ENCODE measurements at regions not wholly inside any gene's neighbourhood (a gene's known extent, or its start where the extent isn't known, plus 50 kb on each side); places are given as distances from the start of the nearest gene placed in this dataset.

- DNase-seq: no peak
Measured at GRCh38 chr6:128659878-128660622, 139.7 kb upstream of the PTPRK start.

GRCh38 chr6:128659276-128659675 is 138.9 kb upstream of the PTPRK start:
- no peak for DNase-seq

DNA sequence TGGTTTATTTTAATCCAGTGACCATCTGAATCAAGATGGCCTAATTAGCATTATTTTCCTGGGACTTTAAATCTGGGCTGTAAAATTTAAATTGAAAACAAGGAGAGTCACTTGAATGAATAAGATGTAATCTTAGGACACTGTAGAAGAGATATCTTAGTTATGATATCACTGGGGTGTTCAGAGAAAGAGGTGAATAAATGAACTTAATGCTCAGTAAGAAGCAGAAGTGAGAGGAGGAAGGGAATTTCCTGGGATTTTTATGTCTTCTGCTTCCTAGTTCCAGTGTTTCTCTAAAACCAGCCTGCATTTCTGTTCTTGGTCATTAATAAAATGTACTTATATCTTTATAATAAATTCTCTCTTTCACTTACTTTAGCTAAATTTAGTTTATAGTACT is 136.8 kb upstream of the PTPRK start:
- DNase-seq: no peak

DNA sequence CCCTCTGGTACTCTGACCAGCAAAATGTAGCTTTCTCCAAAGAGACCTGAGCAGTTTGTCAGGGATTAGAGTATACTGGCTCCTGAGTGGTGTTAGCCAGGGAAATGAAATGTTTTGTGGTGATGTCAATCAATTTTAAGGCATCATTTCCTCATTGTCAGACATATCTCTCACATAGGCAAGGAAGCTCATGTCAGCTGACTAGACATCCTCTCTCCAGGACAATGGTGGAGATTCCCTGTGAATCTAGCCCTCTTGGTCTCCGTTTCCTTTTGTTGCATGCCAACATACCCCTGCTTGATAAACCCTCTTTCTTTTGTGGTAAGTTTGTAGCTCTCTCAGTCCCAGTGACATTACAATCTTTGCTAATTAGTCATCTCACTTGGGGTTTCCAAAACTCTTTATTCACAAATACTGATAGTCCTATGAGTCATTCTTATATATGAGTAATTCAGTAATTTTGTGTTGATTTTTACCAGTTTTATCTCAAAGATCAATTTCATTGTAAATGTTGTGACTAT is 135.6 kb upstream of the PTPRK start:
- DNase-seq: no peak

GRCh38 chr6:128648022-128648598 is 127.7 kb upstream of the PTPRK start:
- no peak for DNase-seq

DNA sequence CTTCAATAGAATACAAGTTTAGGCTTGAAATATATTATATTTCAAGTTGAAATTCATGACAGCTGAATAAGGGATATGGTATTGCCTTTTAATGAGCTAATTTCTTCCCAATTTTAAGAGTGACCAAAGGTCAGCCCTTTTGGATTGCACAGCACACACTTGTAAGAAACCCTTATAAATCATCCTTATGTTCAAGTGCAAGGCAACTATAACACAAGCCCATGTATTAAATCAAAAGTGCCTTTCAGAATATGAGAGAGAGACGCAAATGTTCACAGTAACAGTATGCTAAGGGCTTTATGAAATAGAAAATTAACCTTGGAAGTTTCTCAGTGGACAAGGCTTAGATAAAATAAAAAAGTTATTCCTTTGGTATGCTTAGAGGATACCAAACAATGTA is 121.7 kb upstream of the PTPRK start:
- DNase-seq: no peak

DNA sequence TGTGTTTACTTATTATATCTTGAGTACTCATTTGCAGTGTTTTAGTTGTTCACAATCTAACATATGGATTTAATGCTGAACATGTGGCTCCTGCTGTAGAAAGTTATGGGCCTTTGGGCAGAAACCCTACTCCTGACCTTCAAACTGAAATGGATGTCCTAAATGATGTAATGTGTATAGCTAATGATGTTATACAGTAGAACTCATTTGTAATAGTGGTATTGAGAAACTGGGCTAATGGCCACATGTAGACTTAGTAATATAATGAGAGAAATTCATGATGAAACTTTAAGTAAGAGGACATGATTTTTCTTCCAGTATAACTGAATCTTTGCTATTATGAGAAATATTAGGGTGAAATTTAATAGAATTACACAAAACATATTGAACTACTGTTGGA is 121.3 kb upstream of the PTPRK start:
- DNase-seq: no peak

- no peak for DNase-seq
Measured at GRCh38 chr6:128638817-128639216, 118.4 kb upstream of the PTPRK start.

- DNase-seq: no peak
Measured at GRCh38 chr6:128635219-128635618, 114.8 kb upstream of the PTPRK start.

GRCh38 chr6:128632131-128632530 is 111.7 kb upstream of the PTPRK start:
- no peak for DNase-seq

GRCh38 chr6:128631031-128631430 is 110.6 kb upstream of the PTPRK start:
- no peak for DNase-seq

DNA sequence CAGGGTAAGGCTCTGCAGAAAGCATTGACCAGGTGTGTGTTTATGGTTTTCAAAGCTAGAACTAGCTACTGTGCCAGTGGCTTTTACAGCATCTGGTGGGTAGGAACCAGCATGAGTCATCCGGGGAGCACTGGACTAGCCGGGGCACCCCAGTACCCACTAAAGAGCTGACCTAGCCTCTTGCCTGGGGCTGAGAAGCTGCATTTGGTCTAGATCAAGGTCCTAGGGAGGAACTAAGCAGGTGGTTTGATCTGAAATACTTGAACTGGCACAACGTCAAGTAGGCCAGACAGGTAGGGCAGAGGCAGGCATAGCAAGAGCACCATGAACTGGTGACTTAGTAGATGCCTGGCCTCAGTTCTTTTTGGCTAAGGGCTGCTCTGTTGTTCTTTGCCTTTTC is 109.8 kb upstream of the PTPRK start:
- DNase-seq: no peak

GRCh38 chr6:128617285-128617684 is 96.9 kb upstream of the PTPRK start:
- no peak for DNase-seq

- no peak for DNase-seq
Measured at GRCh38 chr6:128616342-128616741, 95.9 kb upstream of the PTPRK start.

- no peak for DNase-seq
Measured at GRCh38 chr6:128606611-128607010, 86.2 kb upstream of the PTPRK start.

DNA sequence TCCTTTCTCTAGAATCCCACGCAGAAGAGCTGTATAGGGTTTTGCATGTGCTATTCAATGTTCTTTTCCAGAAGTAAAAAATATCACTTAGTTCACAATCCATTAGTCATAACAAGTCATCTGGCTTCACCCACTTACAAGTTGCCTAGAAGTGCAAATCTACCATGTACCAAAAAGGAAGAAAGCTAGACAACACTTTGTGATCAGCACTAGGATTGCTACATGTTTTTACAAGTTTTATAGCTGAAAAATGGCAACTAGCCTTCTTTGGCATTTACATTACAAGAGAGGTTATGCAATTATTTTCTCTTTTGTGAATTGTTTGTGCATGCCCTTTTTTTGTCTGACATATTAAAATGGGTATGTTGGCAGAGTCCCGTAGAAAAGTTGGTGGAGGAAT is 85.6 kb upstream of the PTPRK start:
- DNase-seq: no peak

- no peak for DNase-seq
Measured at GRCh38 chr6:128601060-128601459, 80.7 kb upstream of the PTPRK start.

GRCh38 chr6:128600397-128600951 is 80.1 kb upstream of the PTPRK start:
- no peak for DNase-seq

- DNase-seq: no peak
Measured at GRCh38 chr6:128599036-128599435, 78.6 kb upstream of the PTPRK start.

GRCh38 chr6:128598571-128598970 is 78.2 kb upstream of the PTPRK start:
- no peak for DNase-seq

DNA sequence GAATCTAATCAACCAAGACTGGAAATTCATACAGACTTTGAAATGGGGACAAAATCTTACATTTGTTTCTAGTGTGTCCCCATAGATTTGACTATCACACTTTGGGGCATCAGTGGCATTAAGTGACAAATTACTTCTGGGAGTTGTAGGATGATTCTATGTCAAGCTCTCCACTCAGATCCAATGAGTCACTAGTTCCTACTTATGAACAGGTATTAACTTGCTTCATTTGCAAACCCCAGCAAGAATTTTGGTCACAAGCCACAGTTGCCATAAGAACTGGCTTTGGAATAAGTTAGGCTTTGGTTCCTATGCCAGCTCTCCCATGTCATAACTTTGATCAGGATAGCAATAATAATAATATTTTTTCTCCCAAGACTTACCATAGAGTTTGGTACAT is 77.6 kb upstream of the PTPRK start:
- no peak for DNase-seq

- no peak for DNase-seq
Measured at GRCh38 chr6:128597004-128597403, 76.6 kb upstream of the PTPRK start.

DNA sequence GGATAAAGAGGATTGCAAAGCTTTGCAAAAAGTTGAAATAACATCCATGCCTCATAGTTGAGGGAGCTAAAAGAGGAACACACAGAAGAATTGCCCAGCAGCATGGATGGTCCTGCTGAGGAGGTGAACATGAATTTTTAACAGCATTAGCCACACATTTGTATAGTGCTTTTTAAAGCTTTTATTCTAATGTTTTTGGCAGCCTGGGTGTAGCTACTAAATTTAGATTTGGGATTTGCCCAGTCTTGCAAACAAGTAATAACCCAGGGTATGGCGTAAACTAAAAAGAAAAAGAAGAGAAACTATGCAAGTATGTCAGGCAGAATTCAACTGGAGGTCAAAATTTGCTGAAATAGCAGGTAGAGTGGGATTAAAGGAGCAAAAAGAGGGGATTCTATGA is 75.1 kb upstream of the PTPRK start:
- DNase-seq: no peak

DNA sequence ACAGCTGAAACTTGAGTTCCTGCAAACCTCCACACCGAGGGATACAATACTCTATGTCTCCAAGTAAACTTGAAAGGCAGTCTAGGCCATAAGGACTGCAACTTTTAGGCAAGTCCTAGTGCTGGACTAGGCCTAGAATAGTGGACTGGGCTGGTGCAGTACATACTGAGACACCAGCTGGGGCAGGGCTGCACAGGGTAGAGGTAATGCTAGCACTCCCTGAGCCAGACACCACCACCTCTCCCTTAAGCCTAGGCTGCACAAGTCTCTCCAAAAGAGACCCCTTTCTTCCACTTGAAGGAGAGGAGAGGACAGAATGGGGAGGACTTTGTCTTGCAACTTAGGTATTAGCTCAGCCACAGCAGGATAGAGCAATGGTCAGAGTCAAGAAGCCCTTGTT is 65.7 kb upstream of the PTPRK start:
- no peak for DNase-seq

All from activated T-cell treated with anti-CD3 and anti-CD28 coated beads for 4 hours (primary cell).